ENCODE measurements at regions not wholly inside any gene's neighbourhood (a gene's known extent, or its start where the extent isn't known, plus 50 kb on each side); places are given as distances from the start of the nearest gene placed in this dataset.

DNA sequence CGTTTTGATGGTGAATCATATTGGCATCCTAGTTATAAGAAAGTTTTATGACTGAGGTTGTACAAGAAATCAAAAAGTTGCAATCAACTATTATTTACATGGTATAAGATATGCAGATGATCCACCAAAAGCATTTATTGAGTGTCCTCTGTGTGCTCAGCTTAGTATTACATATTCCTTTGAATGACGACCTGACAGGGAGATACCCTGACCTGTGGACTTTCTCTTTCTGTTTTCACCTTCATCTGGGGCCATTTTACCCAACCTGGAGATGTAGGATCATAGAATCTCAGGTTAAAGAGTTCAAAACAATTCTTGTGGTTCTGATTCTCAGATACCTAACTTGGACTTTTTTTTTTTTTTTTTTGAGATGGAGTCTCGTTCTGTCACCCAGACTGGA, 269.1 kb upstream of the SORCS1 start:
- ChIA-PET CTCF (interaction anchor here (1.2 kb wide), 1 partner anchor 450 kb away, joined by 3 read pairs; no protein-coding TSS in a partner anchor), POLR2A (no interaction called here)
- ATAC-seq (no peak), DNase-seq (no peak)
- Mint-ChIP-seq H3K27me3 (ENCODE audit: low read depth) (no peaks in the 10 kb centered on the region), H3K4me3 (no peak overlapping the region), H3K27ac (no peak overlapping the region), H3K9me3 (ENCODE audit: insufficient read depth) (no peaks in the 10 kb centered on the region), H3K36me3 (ENCODE audit: low read depth) (no peaks in the 10 kb centered on the region), H3K4me1 (ENCODE audit: low read depth) (no peaks in the 10 kb centered on the region)

GRCh38 chr10:107430446-107430845, 265.9 kb upstream of the SORCS1 start:
- H3K27me3 Mint-ChIP-seq (ENCODE audit: low read depth) = no peaks in the 10 kb centered on the region
- H3K36me3 Mint-ChIP-seq (ENCODE audit: low read depth) = no peaks in the 10 kb centered on the region
- H3K9me3 Mint-ChIP-seq (ENCODE audit: insufficient read depth) = peaks cover 9% of the 10 kb centered on the region
- ATAC-seq = no peak
- ChIA-PET POLR2A (no interaction called here), CTCF (no interaction called here)
- no peak for DNase-seq
- no peak overlapping the region for H3K27ac Mint-ChIP-seq
- no peak overlapping the region for H3K4me3 Mint-ChIP-seq
- no peaks in the 10 kb centered on the region for H3K4me1 Mint-ChIP-seq (ENCODE audit: low read depth)

DNA sequence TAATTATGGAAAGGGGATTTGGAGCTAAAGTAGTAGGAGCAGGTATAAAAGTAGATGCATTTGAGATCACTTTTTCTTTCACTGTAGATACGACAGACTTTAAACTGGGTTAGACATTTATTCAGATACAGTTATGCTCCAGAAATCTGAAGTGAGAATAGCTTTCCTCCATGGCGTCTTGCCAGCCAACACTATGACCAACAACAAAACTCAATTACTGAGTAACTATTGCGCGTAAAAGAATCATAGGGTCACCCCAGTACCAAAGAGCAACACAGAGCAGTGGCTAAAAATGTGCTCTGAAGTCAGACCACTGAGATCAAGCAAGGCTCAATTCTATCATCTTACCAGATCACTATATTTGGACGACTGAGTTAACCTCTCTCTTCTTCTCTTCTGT, 262.5 kb upstream of the SORCS1 start:
- POLR2A ChIA-PET = no interaction called here
- no peak for ATAC-seq

GRCh38 chr10:107425931-107426553, 261.5 kb upstream of the SORCS1 start:
- no peak for DNase-seq
- no peak overlapping the region for H3K4me3 Mint-ChIP-seq
- ATAC-seq = no peak
- H3K27me3 Mint-ChIP-seq (ENCODE audit: low read depth) = no peaks in the 10 kb centered on the region
- H3K9me3 Mint-ChIP-seq (ENCODE audit: insufficient read depth) = peaks cover 18% of the 10 kb centered on the region
- H3K36me3 Mint-ChIP-seq (ENCODE audit: low read depth) = no peaks in the 10 kb centered on the region
- POLR2A ChIA-PET = no interaction called here
- CTCF ChIA-PET = no interaction called here
- H3K4me1 Mint-ChIP-seq (ENCODE audit: low read depth) = no peaks in the 10 kb centered on the region
- no peak overlapping the region for H3K27ac Mint-ChIP-seq

More for the DNA sequence above, 262.5 kb upstream of the SORCS1 start:
- Mint-ChIP-seq H3K36me3 (ENCODE audit: low read depth) (no peaks in the 10 kb centered on the region), H3K4me3 (no peak overlapping the region), H3K9me3 (ENCODE audit: insufficient read depth) (peaks cover 18% of the 10 kb centered on the region), H3K27ac (no peak overlapping the region), H3K27me3 (ENCODE audit: low read depth) (no peaks in the 10 kb centered on the region), H3K4me1 (ENCODE audit: low read depth) (no peaks in the 10 kb centered on the region)
- DNase-seq = no peak
- CTCF ChIA-PET = no interaction called here

GRCh38 chr10:107424628-107425027, 260.1 kb upstream of the SORCS1 start:
- no peak overlapping the region for H3K27ac Mint-ChIP-seq
- H3K36me3 Mint-ChIP-seq (ENCODE audit: low read depth) = no peaks in the 10 kb centered on the region
- ATAC-seq = no peak
- H3K9me3 Mint-ChIP-seq (ENCODE audit: insufficient read depth) = peaks cover 18% of the 10 kb centered on the region
- H3K4me3 Mint-ChIP-seq = no peak overlapping the region
- H3K4me1 Mint-ChIP-seq (ENCODE audit: low read depth) = no peaks in the 10 kb centered on the region
- no peaks in the 10 kb centered on the region for H3K27me3 Mint-ChIP-seq (ENCODE audit: low read depth)
- ChIA-PET POLR2A (no interaction called here), CTCF (no interaction called here)
- no peak for DNase-seq

GRCh38 chr10:107423903-107424302, 259.4 kb upstream of the SORCS1 start:
- H3K36me3 Mint-ChIP-seq (ENCODE audit: low read depth) = no peaks in the 10 kb centered on the region
- ChIA-PET CTCF (no interaction called here), POLR2A (no interaction called here)
- no peak for DNase-seq
- H3K27me3 Mint-ChIP-seq (ENCODE audit: low read depth) = no peaks in the 10 kb centered on the region
- H3K9me3 Mint-ChIP-seq (ENCODE audit: insufficient read depth) = peaks cover 18% of the 10 kb centered on the region
- no peak for ATAC-seq
- no peak overlapping the region for H3K27ac Mint-ChIP-seq
- H3K4me3 Mint-ChIP-seq = no peak overlapping the region
- no peaks in the 10 kb centered on the region for H3K4me1 Mint-ChIP-seq (ENCODE audit: low read depth)

DNA sequence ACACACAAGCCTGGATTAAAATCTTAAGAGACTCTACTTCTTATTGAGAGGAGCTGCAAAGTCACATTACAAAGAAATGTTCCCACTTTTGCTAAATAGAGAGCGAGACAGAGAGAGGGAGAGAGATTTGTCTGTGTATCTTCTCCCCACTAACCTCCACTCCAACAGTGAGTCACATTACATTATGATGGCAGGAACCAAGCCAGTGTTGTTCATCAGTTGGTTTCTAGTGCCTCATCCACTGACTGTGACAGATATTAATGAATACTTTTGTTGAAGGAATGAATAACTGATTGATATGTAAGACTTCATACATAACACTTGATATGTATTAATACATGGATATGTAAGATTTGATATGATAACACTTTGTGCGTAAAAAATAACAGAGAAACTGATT, 258.2 kb upstream of the SORCS1 start:
- CTCF ChIA-PET = no interaction called here
- Mint-ChIP-seq H3K4me3 (no peak overlapping the region), H3K27me3 (ENCODE audit: low read depth) (no peaks in the 10 kb centered on the region), H3K9me3 (ENCODE audit: insufficient read depth) (peaks cover 18% of the 10 kb centered on the region), H3K27ac (no peak overlapping the region), H3K36me3 (ENCODE audit: low read depth) (no peaks in the 10 kb centered on the region), H3K4me1 (ENCODE audit: low read depth) (no peaks in the 10 kb centered on the region)
- POLR2A ChIA-PET = no interaction called here
- DNase-seq (no peak), ATAC-seq (no peak)

DNA sequence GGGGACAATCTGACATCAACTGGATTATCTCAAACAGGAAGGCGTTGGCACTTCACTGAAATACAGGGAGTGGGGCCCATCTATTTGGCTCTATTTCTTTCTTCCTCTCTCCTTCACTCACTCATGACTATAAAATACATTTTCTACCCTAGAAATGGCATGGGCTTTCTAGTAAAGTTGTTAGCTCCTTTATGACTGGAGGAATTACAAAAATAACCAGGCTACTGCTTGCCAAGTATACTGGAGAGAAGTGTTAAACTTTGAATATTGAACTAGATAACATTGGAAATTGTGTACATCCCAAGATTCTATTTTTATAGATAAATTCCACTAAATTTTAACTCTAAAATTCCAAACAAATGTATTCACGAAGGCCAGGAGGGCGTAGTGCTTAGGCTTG, 255.7 kb upstream of the SORCS1 start:
- no peaks in the 10 kb centered on the region for H3K36me3 Mint-ChIP-seq (ENCODE audit: low read depth)
- DNase-seq (no peak), ATAC-seq (no peak)
- H3K27ac Mint-ChIP-seq = no peak overlapping the region
- peaks cover 7% of the 10 kb centered on the region for H3K9me3 Mint-ChIP-seq (ENCODE audit: insufficient read depth)
- POLR2A ChIA-PET = no interaction called here
- no peaks in the 10 kb centered on the region for H3K4me1 Mint-ChIP-seq (ENCODE audit: low read depth)
- no peak overlapping the region for H3K4me3 Mint-ChIP-seq
- CTCF ChIA-PET = no interaction called here
- H3K27me3 Mint-ChIP-seq (ENCODE audit: low read depth) = no peaks in the 10 kb centered on the region

DNA sequence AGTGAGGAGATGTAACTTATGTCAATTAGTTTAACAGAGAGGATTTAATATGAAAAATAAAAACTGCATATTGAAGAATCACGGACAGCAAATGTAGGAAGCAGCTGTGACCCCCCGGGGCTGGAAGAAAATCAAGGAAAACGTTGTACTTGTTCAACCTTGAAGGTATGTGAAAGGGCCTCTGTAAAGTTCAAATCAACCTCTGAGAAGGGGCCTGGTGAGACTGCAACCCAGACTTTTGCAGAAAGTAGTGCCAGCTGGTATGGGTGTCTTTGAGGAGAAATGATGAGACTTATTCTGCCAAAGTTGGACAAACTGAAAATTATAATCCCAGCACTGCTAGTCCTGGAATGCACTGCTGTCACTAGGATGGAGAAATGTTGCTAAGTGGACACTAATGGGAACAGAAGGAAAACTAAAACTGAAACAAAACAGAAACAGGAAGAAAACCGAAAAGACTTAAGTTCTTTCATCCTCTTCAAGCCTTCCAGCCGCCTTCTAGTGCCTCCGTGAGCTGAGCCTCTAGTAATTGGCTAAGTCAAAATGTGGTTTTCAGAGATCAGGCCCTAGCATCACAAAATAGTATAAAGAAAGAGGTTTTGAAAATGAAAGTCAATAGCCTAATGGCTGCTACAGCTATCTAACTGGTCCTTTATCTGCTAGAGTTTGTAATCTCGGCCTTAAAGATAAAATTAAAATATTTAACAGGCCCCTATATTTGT, 253.7 kb upstream of the SORCS1 start:
- DNase-seq (no peak), ATAC-seq (no peak)
- Mint-ChIP-seq H3K9me3 (ENCODE audit: insufficient read depth) (no peaks in the 10 kb centered on the region), H3K27ac (no peak overlapping the region), H3K4me1 (ENCODE audit: low read depth) (no peaks in the 10 kb centered on the region), H3K27me3 (ENCODE audit: low read depth) (no peaks in the 10 kb centered on the region), H3K4me3 (no peak overlapping the region), H3K36me3 (ENCODE audit: low read depth) (no peaks in the 10 kb centered on the region)
- POLR2A ChIA-PET = no interaction called here
- CTCF ChIA-PET = no interaction called here

DNA sequence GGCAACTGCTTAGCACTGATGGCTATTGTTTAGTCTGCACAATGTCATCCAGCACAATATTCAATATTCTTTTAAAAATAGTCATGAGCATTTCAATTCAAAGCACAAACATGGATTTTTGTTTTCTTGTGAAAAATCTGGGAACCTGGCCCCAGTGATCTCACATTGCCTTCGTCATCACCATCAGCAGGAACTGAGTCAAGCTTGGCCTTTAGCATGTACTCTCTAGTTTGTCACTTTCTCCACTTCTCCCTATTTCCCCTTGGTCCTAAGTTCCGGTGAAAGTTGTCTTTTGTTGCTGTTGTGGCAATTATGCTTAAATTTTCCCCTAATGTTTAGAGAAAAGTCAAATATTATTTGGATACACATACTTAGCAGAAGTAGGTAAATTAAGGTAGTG, 252.9 kb upstream of the SORCS1 start:
- ATAC-seq (no peak), DNase-seq (no peak)
- CTCF ChIA-PET = no interaction called here
- Mint-ChIP-seq H3K27me3 (ENCODE audit: low read depth) (no peaks in the 10 kb centered on the region), H3K36me3 (ENCODE audit: low read depth) (no peaks in the 10 kb centered on the region), H3K27ac (no peak overlapping the region), H3K4me3 (no peak overlapping the region), H3K9me3 (ENCODE audit: insufficient read depth) (no peaks in the 10 kb centered on the region), H3K4me1 (ENCODE audit: low read depth) (no peaks in the 10 kb centered on the region)
- POLR2A ChIA-PET = no interaction called here

- Mint-ChIP-seq H3K27ac (no peak overlapping the region), H3K9me3 (ENCODE audit: insufficient read depth) (no peaks in the 10 kb centered on the region), H3K36me3 (ENCODE audit: low read depth) (no peaks in the 10 kb centered on the region), H3K4me3 (no peak overlapping the region), H3K27me3 (ENCODE audit: low read depth) (no peaks in the 10 kb centered on the region), H3K4me1 (ENCODE audit: low read depth) (no peaks in the 10 kb centered on the region)
- ATAC-seq (no peak), DNase-seq (no peak)
- CTCF ChIA-PET = no interaction called here
- POLR2A ChIA-PET = no interaction called here
Observed at GRCh38 chr10:107415446-107415845, 250.9 kb upstream of the SORCS1 start.

- ChIA-PET CTCF (no interaction called here), POLR2A (no interaction called here)
- ATAC-seq (no peak), DNase-seq (no peak)
- Mint-ChIP-seq H3K27me3 (ENCODE audit: low read depth) (no peaks in the 10 kb centered on the region), H3K4me1 (ENCODE audit: low read depth) (no peaks in the 10 kb centered on the region), H3K4me3 (no peak overlapping the region), H3K27ac (no peak overlapping the region), H3K9me3 (ENCODE audit: insufficient read depth) (no peaks in the 10 kb centered on the region), H3K36me3 (ENCODE audit: low read depth) (no peaks in the 10 kb centered on the region)
Observed at GRCh38 chr10:107413971-107414370, 249.5 kb upstream of the SORCS1 start.

- H3K27ac Mint-ChIP-seq = no peak overlapping the region
- no peaks in the 10 kb centered on the region for H3K36me3 Mint-ChIP-seq (ENCODE audit: low read depth)
- ChIA-PET CTCF (no interaction called here), POLR2A (no interaction called here)
- H3K27me3 Mint-ChIP-seq (ENCODE audit: low read depth) = no peaks in the 10 kb centered on the region
- H3K4me3 Mint-ChIP-seq = no peak overlapping the region
- no peaks in the 10 kb centered on the region for H3K4me1 Mint-ChIP-seq (ENCODE audit: low read depth)
- ATAC-seq = no peak
- no peaks in the 10 kb centered on the region for H3K9me3 Mint-ChIP-seq (ENCODE audit: insufficient read depth)
- DNase-seq = no peak
Observed at GRCh38 chr10:107409522-107409921, 245.0 kb upstream of the SORCS1 start.

Measured in activated CD8-positive, alpha-beta T cell treated with anti-CD3 and anti-CD28 coated beads, Interleukin-2, amount 10 ng/mL, durations not matched to agents 7 days and 5 days (primary cell).